ENCODE measurements at regions not wholly inside any gene's neighbourhood (a gene's known extent, or its start where the extent isn't known, plus 50 kb on each side); places are given as distances from the start of the nearest gene placed in this dataset.

DNA sequence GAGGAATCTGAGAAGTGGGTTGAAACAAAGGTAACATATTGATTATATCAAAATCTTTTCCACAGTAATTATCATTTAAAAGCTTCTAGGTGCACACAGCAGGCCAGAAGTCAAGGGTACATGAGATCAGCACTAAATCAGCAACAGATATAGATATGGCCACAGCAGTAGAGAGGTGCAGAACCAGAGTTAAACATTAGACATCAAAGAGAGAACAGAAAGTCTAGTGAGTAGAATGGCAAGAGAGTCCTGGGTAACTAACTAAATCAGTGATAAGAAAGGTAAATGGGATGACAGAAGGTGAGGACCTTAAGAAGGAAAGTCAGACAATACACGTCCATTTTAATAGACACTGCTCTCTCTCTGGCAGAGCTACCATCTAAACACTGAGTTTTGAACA lies 119.5 kb upstream of the GRIA4 start:
- TF ChIP-seq TAF1 (IDR thresholded peaks at IDR 0.05; ENCODE audit: borderline replicate concordance, insufficient read depth, low read length) (no peak), FOXP2 (optimal IDR thresholded peaks at IDR 0.05; ENCODE audit: borderline replicate concordance, extremely low read depth, extremely low read length, insufficient read depth) (no peak), POLR2AphosphoS5 (IDR thresholded peaks at IDR 0.05; ENCODE audit: low read depth, low read length) (no peak), SIN3A (IDR thresholded peaks at IDR 0.05; ENCODE audit: borderline replicate concordance, insufficient read depth, low read length) (no peak), REST (IDR thresholded peaks at IDR 0.05; ENCODE audit: insufficient read depth in 1 of 2, low read depth in 2 of 2, low read length in 2 of 2) (no peak)

DNA sequence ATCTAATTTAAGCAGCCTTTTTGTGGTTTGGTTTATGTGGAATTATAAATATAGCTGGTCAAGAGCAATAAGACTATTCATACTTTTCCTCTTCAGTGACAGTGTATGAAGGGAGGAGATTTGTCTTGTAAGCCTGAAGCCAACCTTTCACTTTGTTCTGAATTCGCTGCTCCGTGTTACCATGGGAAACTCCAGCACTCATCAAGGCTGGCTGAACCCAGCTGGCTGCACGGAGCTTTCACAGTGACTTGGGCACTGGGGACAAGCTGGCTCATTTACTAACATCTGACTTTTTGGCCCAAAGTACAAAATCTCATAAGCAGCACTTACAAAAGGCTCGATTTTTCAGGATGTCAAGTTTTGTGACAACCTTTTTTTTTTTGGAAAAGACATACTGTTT lies 120.4 kb upstream of the GRIA4 start:
- TF ChIP-seq REST (IDR thresholded peaks at IDR 0.05; ENCODE audit: insufficient read depth in 1 of 2, low read depth in 2 of 2, low read length in 2 of 2), result no peak
- no peak for TF ChIP-seq FOXP2 (optimal IDR thresholded peaks at IDR 0.05; ENCODE audit: borderline replicate concordance, extremely low read depth, extremely low read length, insufficient read depth)
- no peak for TF ChIP-seq POLR2AphosphoS5 (IDR thresholded peaks at IDR 0.05; ENCODE audit: low read depth, low read length)
- no peak for TF ChIP-seq SIN3A (IDR thresholded peaks at IDR 0.05; ENCODE audit: borderline replicate concordance, insufficient read depth, low read length)
- TF ChIP-seq TAF1 (IDR thresholded peaks at IDR 0.05; ENCODE audit: borderline replicate concordance, insufficient read depth, low read length), result no peak

DNA sequence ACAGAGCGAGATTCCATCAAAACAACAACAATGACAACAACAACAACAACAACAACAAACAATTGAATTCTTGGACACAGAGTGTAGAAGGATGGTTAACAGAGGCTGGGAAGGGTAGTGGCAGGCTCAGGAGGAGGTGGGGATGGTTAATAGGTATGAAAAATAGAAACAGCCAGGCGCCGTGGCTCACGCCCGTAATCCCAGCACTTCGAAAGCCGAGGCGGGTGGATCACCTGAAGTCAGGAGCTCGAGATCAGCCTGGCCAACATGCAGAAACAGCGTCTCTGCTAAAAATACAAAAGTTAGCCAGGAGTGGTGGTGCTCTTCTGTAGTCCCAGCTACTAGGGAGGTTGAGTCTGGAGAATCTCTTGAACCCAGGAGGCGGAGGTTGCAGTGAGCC lies 122.9 kb upstream of the GRIA4 start:
- TF ChIP-seq TAF1 (IDR thresholded peaks at IDR 0.05; ENCODE audit: borderline replicate concordance, insufficient read depth, low read length), result no peak
- no peak for TF ChIP-seq POLR2AphosphoS5 (IDR thresholded peaks at IDR 0.05; ENCODE audit: low read depth, low read length)
- no peak for TF ChIP-seq REST (IDR thresholded peaks at IDR 0.05; ENCODE audit: insufficient read depth in 1 of 2, low read depth in 2 of 2, low read length in 2 of 2)
- no peak for TF ChIP-seq SIN3A (IDR thresholded peaks at IDR 0.05; ENCODE audit: borderline replicate concordance, insufficient read depth, low read length)
- no peak for TF ChIP-seq FOXP2 (optimal IDR thresholded peaks at IDR 0.05; ENCODE audit: borderline replicate concordance, extremely low read depth, extremely low read length, insufficient read depth)

- no peak for TF ChIP-seq TAF1 (IDR thresholded peaks at IDR 0.05; ENCODE audit: borderline replicate concordance, insufficient read depth, low read length)
- TF ChIP-seq POLR2AphosphoS5 (IDR thresholded peaks at IDR 0.05; ENCODE audit: low read depth, low read length), result no peak
- no peak for TF ChIP-seq REST (IDR thresholded peaks at IDR 0.05; ENCODE audit: insufficient read depth in 1 of 2, low read depth in 2 of 2, low read length in 2 of 2)
- no peak for TF ChIP-seq FOXP2 (optimal IDR thresholded peaks at IDR 0.05; ENCODE audit: borderline replicate concordance, extremely low read depth, extremely low read length, insufficient read depth)
- TF ChIP-seq SIN3A (IDR thresholded peaks at IDR 0.05; ENCODE audit: borderline replicate concordance, insufficient read depth, low read length), result no peak
Measured at GRCh38 chr11:105469931-105470330, 139.9 kb upstream of the GRIA4 start.

GRCh38 chr11:105468154-105468553 lies 141.7 kb upstream of the GRIA4 start:
- TF ChIP-seq FOXP2 (optimal IDR thresholded peaks at IDR 0.05; ENCODE audit: borderline replicate concordance, extremely low read depth, extremely low read length, insufficient read depth), result no peak
- TF ChIP-seq TAF1 (IDR thresholded peaks at IDR 0.05; ENCODE audit: borderline replicate concordance, insufficient read depth, low read length), result no peak
- no peak for TF ChIP-seq SIN3A (IDR thresholded peaks at IDR 0.05; ENCODE audit: borderline replicate concordance, insufficient read depth, low read length)
- TF ChIP-seq POLR2AphosphoS5 (IDR thresholded peaks at IDR 0.05; ENCODE audit: low read depth, low read length), result no peak
- no peak for TF ChIP-seq REST (IDR thresholded peaks at IDR 0.05; ENCODE audit: insufficient read depth in 1 of 2, low read depth in 2 of 2, low read length in 2 of 2)

Data from PFSK-1 (cell line).